ENCODE measurements at regions not wholly inside any gene's neighbourhood (a gene's known extent, or its start where the extent isn't known, plus 50 kb on each side); places are given as distances from the start of the nearest gene placed in this dataset.

GRCh38 chr2:104109356-104109755, 744.6 kb upstream of the POU3F3 start:
- DNase-seq = no peak
- no peak for TF ChIP-seq POLR2A (IDR thresholded peaks at IDR 0.05)
- TF ChIP-seq, protein P1, sequence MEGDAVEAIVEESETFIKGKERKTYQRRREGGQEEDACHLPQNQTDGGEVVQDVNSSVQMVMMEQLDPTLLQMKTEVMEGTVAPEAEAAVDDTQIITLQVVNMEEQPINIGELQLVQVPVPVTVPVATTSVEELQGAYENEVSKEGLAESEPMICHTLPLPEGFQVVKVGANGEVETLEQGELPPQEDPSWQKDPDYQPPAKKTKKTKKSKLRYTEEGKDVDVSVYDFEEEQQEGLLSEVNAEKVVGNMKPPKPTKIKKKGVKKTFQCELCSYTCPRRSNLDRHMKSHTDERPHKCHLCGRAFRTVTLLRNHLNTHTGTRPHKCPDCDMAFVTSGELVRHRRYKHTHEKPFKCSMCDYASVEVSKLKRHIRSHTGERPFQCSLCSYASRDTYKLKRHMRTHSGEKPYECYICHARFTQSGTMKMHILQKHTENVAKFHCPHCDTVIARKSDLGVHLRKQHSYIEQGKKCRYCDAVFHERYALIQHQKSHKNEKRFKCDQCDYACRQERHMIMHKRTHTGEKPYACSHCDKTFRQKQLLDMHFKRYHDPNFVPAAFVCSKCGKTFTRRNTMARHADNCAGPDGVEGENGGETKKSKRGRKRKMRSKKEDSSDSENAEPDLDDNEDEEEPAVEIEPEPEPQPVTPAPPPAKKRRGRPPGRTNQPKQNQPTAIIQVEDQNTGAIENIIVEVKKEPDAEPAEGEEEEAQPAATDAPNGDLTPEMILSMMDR (IDR thresholded peaks at IDR 0.05) = no peak
- no peaks in the 10 kb centered on the region for H3K9me3 ChIP-seq (replicated peaks in 1 of 3)
- intact Hi-C loops (cut with DNase I) = no loop called here
- WGBS, 4 donors = 63 to 79% (median 71%) methylated on average over 8 of the region's 8 CpGs
- no peak overlapping the region for H3K4me3 ChIP-seq
- H3K27ac ChIP-seq = no peak overlapping the region
- H3K4me1 ChIP-seq (replicated peaks in 1 of 2) = no peaks in the 10 kb centered on the region
- no peaks in the 10 kb centered on the region for H3K27me3 ChIP-seq
- no peaks in the 10 kb centered on the region for H3K36me3 ChIP-seq (replicated peaks in 1 of 2)

DNA sequence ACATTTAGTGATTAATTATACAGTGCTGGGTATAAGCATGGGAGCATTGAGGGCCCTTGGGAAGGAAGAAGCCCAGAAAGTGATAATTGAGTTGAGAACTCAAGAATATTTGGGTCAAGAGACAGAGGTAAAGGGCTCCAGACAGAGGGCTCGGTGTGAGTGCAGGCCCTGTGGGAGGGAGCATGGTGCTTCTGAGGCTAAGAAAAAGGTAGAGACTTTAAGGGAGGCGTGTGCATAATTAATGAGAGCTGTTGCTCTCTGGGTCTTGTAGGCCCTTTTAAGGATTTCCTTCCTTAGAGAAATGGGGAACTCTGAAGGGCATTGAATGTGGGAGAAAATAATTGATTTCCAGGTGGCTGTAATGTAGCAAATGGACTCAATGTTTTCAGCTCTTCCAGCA, 735.0 kb upstream of the POU3F3 start:
- Histone ChIP-seq H3K27me3 (no peaks in the 10 kb centered on the region), H3K27ac (no peak overlapping the region), H3K4me3 (no peak overlapping the region), H3K4me1 (replicated peaks in 1 of 2) (no peaks in the 10 kb centered on the region), H3K9me3 (replicated peaks in 1 of 3) (no peaks in the 10 kb centered on the region), H3K36me3 (replicated peaks in 1 of 2) (no peaks in the 10 kb centered on the region)
- intact Hi-C loops (cut with DNase I) = no loop called here
- WGBS, 4 donors = 59 to 69% (median 68%) methylated on average over 2 of the region's 2 CpGs
- DNase-seq = no peak
- TF ChIP-seq, protein P1 (IDR thresholded peaks at IDR 0.05) = no peak
- TF ChIP-seq POLR2A (IDR thresholded peaks at IDR 0.05) = no peak

DNA sequence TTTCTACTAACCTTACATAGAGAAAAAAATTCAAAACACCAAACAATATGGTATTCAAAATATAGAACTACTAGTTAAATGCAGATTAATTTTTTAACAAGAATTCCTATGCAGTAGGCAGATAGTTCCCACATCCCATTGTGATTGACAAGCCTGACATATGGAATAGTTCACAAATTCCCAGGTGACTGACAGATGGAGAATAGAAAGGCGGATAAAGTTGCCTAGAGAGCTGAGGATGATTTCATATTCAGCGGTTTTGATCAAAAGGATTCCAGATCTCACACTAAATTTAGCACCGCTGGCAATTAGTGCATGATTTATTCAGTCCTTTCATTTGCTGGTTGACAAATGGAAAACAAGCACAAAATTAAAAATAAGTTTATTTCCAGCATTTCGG, 733.7 kb upstream of the POU3F3 start:
- Histone ChIP-seq H3K9me3 (replicated peaks in 1 of 3) (no peaks in the 10 kb centered on the region), H3K4me1 (replicated peaks in 1 of 2) (no peaks in the 10 kb centered on the region), H3K27me3 (no peaks in the 10 kb centered on the region), H3K4me3 (no peak overlapping the region), H3K36me3 (replicated peaks in 1 of 2) (no peaks in the 10 kb centered on the region), H3K27ac (no peak overlapping the region)
- no peak for DNase-seq
- 78 to 84% (median 79%) methylated on average over 4 of the region's 4 CpGs for WGBS, 4 donors
- TF ChIP-seq, protein P1 (IDR thresholded peaks at IDR 0.05) = no peak
- no peak for TF ChIP-seq POLR2A (IDR thresholded peaks at IDR 0.05)
- intact Hi-C loops (cut with DNase I) = no loop called here

GRCh38 chr2:104125096-104125495, 728.8 kb upstream of the POU3F3 start:
- H3K9me3 ChIP-seq (replicated peaks in 1 of 3) = no peaks in the 10 kb centered on the region
- no peak for DNase-seq
- no peak overlapping the region for H3K27ac ChIP-seq
- no peaks in the 10 kb centered on the region for H3K36me3 ChIP-seq (replicated peaks in 1 of 2)
- H3K27me3 ChIP-seq = no peaks in the 10 kb centered on the region
- H3K4me1 ChIP-seq (replicated peaks in 1 of 2) = no peaks in the 10 kb centered on the region
- intact Hi-C loops (cut with DNase I) = no loop called here
- H3K4me3 ChIP-seq = no peak overlapping the region
- WGBS, 4 donors = 57 to 67% (median 59%) methylated on average over 2 of the region's 2 CpGs
- TF ChIP-seq, protein P1 (IDR thresholded peaks at IDR 0.05) = no peak
